ENCODE measurements at regions not wholly inside any gene's neighbourhood (a gene's known extent, or its start where the extent isn't known, plus 50 kb on each side); places are given as distances from the start of the nearest gene placed in this dataset.

GRCh38 chr15:61780278-61780980 lies 279.8 kb downstream of the VPS13C start (continued):
- TF ChIP-seq JUND (IDR thresholded peaks at IDR 0.05; ENCODE audit: low read depth, low read length) (no peak), ZNF217 (IDR thresholded peaks at IDR 0.05) (no peak), NBN (IDR thresholded peaks at IDR 0.05) (no peak), SMAD1 (IDR thresholded peaks at IDR 0.05; ENCODE audit: low read depth, partially characterized antibody) (no peak)

- WGBS (ENCODE audit: insufficient coverage, insufficient replicate concordance, low lambda C conversion rate, missing lambda C conversion rate): 25% methylated on average over 4 of the region's 4 CpGs
- CTCF ChIA-PET: no interaction called here
- no peaks in the 10 kb centered on the region for H3K9me3 ChIP-seq (replicated peaks; ENCODE audit: control insufficient read depth, insufficient read depth, low read length)
- no TSS peak for BruUV-seq (replicated peaks)
- no peaks in the 10 kb centered on the region for H3K36me3 ChIP-seq (ENCODE audit: control insufficient read depth in 2 of 2, insufficient read depth in 2 of 2, low read length in 1 of 2)
- intact Hi-C loops (cut with micrococcal nuclease; ENCODE audit: unreplicated experiment) (no loop called here), in situ Hi-C loops (cut with MboI) (no loop called here)
- no peaks in the 10 kb centered on the region for H4K20me1 ChIP-seq (ENCODE audit: control insufficient read depth, insufficient read depth)
- H3K4me2 ChIP-seq (ENCODE audit: control insufficient read depth, insufficient read depth): no peak overlapping the region
- no peaks in the 10 kb centered on the region for H3K27me3 ChIP-seq (replicated peaks in 1 of 2; ENCODE audit: control insufficient read depth in 2 of 2, insufficient read depth in 2 of 2, low read length in 1 of 2)
- H3K79me2 ChIP-seq (ENCODE audit: control insufficient read depth, insufficient read depth, low read length): no peaks in the 10 kb centered on the region
- TF ChIP-seq CBX5 (IDR thresholded peaks at IDR 0.05; ENCODE audit: low read depth) (no peak), MYB (IDR thresholded peaks at IDR 0.05; ENCODE audit: borderline replicate concordance, low read depth, low read length) (no peak), YBX1 (IDR thresholded peaks at IDR 0.05) (no peak), POLR2A (IDR thresholded peaks at IDR 0.05; ENCODE audit: low read depth, low read length) (no peak), USF1 (IDR thresholded peaks at IDR 0.05; ENCODE audit: borderline replicate concordance, extremely low read length, insufficient read depth, low read depth, low read length) (no peak), CREB1 (IDR thresholded peaks at IDR 0.05; ENCODE audit: low read depth) (no peak), ASH2L (IDR thresholded peaks at IDR 0.05; ENCODE audit: borderline replicate concordance, low read depth) (no peak), E2F4 (IDR thresholded peaks at IDR 0.05; ENCODE audit: low read depth, low read length) (no peak), ATF3 (IDR thresholded peaks at IDR 0.05; ENCODE audit: borderline replicate concordance, extremely low read depth, low read depth, low read length) (no peak), ESRRA (IDR thresholded peaks at IDR 0.05; ENCODE audit: low read length) (no peak)
- H3K27ac ChIP-seq (ENCODE audit: control insufficient read depth, insufficient read depth): no peak overlapping the region
- no peak for ATAC-seq
- POLR2A ChIA-PET: no interaction called here
- H3K9ac ChIP-seq (ENCODE audit: control insufficient read depth, insufficient read depth, low read length): no peak overlapping the region
- no peak for FAIRE-seq
- RAD21 ChIA-PET (ENCODE audit: unreplicated experiment): no interaction called here
- DNase-seq (ENCODE audit: low read depth, low spot score): no peak
- H2AFZ ChIP-seq (ENCODE audit: control insufficient read depth, low read depth, low read length): no peak overlapping the region
- H3K4me1 ChIP-seq (ENCODE audit: control insufficient read depth, insufficient read depth, low read length): no peaks in the 10 kb centered on the region
- SMC1A ChIA-PET (ENCODE audit: uncharacterized antibody, unreplicated experiment): no interaction called here
- no peak overlapping the region for H3K4me3 ChIP-seq
Observed at GRCh38 chr15:61777689-61778088, 282.6 kb downstream of the VPS13C start.
